ENCODE measurements at regions not wholly inside any gene's neighbourhood (a gene's known extent, or its start where the extent isn't known, plus 50 kb on each side); places are given as distances from the start of the nearest gene placed in this dataset.

DNA sequence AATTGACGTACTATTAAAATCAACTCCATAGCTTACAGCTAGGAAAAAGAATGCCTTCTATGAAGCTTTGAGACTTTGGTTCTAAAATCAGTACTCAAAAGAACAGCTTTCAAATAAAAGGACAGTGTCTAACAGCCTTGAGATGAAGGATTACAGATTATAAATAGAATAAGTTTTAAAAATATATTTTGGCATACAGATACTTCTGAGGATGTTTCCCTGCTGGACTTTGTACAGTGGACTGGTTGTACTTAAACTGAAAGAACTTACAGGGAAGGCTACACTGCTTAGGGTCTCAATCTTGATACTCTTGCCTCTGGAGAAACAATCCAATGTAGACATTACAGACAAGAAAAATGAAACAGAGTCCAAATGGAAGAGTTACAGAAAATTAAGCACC lies 452.7 kb downstream of the CETN3 start:
- TF ChIP-seq, protein P1, sequence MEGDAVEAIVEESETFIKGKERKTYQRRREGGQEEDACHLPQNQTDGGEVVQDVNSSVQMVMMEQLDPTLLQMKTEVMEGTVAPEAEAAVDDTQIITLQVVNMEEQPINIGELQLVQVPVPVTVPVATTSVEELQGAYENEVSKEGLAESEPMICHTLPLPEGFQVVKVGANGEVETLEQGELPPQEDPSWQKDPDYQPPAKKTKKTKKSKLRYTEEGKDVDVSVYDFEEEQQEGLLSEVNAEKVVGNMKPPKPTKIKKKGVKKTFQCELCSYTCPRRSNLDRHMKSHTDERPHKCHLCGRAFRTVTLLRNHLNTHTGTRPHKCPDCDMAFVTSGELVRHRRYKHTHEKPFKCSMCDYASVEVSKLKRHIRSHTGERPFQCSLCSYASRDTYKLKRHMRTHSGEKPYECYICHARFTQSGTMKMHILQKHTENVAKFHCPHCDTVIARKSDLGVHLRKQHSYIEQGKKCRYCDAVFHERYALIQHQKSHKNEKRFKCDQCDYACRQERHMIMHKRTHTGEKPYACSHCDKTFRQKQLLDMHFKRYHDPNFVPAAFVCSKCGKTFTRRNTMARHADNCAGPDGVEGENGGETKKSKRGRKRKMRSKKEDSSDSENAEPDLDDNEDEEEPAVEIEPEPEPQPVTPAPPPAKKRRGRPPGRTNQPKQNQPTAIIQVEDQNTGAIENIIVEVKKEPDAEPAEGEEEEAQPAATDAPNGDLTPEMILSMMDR (conservative IDR thresholded peaks at IDR 0.05; ENCODE audit: low read depth, low read length) = no peak
- DNase-seq (ENCODE audit: low read depth) = no peak
- no peak overlapping the region for H3K4me3 ChIP-seq (ENCODE audit: low read length)

DNA sequence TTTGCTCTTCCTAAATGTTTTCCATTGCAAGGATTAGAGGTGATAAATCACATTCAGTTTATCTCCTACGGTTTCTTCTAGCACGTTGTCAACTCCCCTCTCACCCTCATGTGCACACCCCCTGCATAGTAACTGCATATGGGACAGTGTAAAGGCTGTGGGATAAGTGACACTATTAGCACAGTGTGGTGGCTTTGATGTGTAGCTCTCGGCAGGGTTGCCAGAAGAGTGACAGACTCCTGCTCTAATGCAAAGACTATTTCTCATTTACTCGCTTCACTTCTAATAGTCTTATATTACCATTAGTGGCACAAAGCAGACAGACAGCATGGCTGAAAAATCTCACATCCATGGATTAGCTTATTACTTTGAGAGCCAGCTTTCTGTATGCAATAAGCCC lies 454.6 kb downstream of the CETN3 start:
- H3K4me3 ChIP-seq (ENCODE audit: low read length) = no peak overlapping the region
- TF ChIP-seq, protein P1 (conservative IDR thresholded peaks at IDR 0.05; ENCODE audit: low read depth, low read length) = no peak
- DNase-seq (ENCODE audit: low read depth) = no peak

DNA sequence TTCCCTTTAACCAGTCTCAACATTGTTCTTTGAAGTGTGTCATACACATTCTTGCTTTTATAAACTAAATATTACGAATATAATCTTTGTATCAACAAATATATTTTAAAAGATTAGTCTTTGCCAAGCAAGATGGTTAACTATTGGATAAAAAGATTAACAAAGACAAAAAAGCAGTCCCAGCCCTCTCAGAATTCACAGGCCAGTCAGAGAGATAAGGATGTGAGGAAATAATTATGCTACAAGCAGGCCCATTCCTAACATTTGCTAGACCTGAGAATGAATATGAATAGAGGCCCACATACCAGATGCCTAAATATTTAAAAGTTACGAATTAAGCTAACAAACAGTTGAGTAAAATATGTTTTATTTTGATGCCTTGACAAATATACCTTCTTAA lies 457.7 kb downstream of the CETN3 start:
- DNase-seq (ENCODE audit: low read depth) = no peak
- TF ChIP-seq, protein P1 (conservative IDR thresholded peaks at IDR 0.05; ENCODE audit: low read depth, low read length) = no peak
- H3K4me3 ChIP-seq (ENCODE audit: low read length) = no peak overlapping the region

GRCh38 chr5:89950234-89950633 lies 459.3 kb downstream of the CETN3 start:
- H3K4me3 ChIP-seq (ENCODE audit: low read length) = no peak overlapping the region
- TF ChIP-seq, protein P1 (conservative IDR thresholded peaks at IDR 0.05; ENCODE audit: low read depth, low read length) = no peak
- no peak for DNase-seq (ENCODE audit: low read depth)

DNA sequence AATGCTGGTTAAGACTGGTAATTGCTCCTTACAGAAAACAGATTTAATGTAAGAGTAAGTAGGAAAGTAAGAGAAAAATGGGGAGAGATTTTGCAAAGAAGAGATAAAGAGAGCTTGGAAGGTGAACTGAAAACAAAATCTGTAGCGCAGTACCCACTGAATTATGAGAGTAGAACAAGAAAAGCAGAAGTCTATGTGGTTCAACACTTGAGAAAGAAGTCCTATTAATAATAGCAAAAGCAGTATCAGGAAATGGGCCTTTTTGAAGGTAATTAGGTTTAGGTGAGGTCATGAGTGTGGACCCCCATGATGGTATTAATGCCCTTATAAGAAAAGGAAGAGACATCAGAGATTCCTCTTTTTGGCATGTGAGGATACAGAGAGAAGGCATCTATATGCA lies 460.6 kb downstream of the CETN3 start:
- DNase-seq (ENCODE audit: low read depth) = no peak
- TF ChIP-seq, protein P1 (conservative IDR thresholded peaks at IDR 0.05; ENCODE audit: low read depth, low read length) = no peak
- H3K4me3 ChIP-seq (ENCODE audit: low read length) = no peak overlapping the region

DNA sequence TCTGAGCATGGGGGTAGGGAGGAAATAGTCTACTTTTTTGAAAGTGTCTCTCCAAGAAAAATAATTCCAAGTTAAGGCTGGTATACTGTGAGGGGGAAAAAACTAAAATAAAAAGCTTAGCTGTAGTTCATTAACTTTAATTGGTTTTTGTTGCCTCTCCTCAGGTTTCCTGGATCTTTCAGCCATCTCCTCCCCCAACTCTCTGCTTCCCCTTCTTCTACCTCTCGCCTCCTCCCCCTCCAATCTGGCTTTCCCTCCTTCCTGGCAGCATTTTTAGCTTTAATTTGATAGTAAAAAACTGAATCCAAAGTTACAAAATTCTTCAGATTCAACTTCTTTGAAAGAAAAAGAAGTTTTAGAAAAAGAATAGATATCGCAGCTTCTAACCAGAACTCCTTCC lies 462.6 kb downstream of the CETN3 start:
- no peak for DNase-seq (ENCODE audit: low read depth)
- TF ChIP-seq, protein P1 (conservative IDR thresholded peaks at IDR 0.05; ENCODE audit: low read depth, low read length) = no peak
- H3K4me3 ChIP-seq (ENCODE audit: low read length) = no peak overlapping the region

- H3K4me3 ChIP-seq (ENCODE audit: low read length) = no peak overlapping the region
- TF ChIP-seq, protein P1 (conservative IDR thresholded peaks at IDR 0.05; ENCODE audit: low read depth, low read length) = no peak
- no peak for DNase-seq (ENCODE audit: low read depth)
These were observed 463.0 kb downstream of the CETN3 start for GRCh38 chr5:89946508-89946907.

All from retinal pigment epithelial cell (primary cell).